ENCODE measurements at regions not wholly inside any gene's neighbourhood (a gene's known extent, or its start where the extent isn't known, plus 50 kb on each side); places are given as distances from the start of the nearest gene placed in this dataset.

DNA sequence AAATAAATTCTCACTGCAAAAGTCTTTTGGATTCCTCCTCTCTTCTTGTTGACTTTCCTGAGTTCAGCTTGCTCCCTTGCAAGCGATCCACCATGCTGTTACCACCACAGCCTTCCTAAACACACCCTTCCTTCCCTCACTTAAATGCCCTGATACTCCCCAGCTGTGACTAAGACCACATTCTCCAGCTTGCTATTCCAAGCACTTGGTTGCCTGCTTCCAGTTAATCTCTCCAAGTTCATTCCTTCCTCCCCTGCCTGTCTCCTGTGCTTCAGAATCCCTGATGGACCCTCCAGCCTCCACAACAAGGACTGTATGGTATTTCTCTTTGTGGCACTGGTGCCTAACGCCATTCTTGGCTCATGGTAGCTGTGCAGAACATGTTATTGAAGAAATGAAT lies 603.9 kb upstream of the CADM1 start:
- TF ChIP-seq EP300 (IDR thresholded peaks at IDR 0.05; ENCODE audit: borderline replicate concordance) = no peak
- no peak for TF ChIP-seq TCF12 (IDR thresholded peaks at IDR 0.05; ENCODE audit: low read depth)
- TF ChIP-seq CEBPB (IDR thresholded peaks at IDR 0.05) = no peak
- no peak for TF ChIP-seq NFIC (IDR thresholded peaks at IDR 0.05)
- no peak for TF ChIP-seq EGR1 (IDR thresholded peaks at IDR 0.05)
- TF ChIP-seq, protein P1, sequence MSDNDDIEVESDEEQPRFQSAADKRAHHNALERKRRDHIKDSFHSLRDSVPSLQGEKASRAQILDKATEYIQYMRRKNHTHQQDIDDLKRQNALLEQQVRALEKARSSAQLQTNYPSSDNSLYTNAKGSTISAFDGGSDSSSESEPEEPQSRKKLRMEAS (IDR thresholded peaks at IDR 0.05) = no peak
- TF ChIP-seq, protein P2, sequence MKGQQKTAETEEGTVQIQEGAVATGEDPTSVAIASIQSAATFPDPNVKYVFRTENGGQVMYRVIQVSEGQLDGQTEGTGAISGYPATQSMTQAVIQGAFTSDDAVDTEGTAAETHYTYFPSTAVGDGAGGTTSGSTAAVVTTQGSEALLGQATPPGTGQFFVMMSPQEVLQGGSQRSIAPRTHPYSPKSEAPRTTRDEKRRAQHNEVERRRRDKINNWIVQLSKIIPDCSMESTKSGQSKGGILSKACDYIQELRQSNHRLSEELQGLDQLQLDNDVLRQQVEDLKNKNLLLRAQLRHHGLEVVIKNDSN (IDR thresholded peaks at IDR 0.05) = no peak

DNA sequence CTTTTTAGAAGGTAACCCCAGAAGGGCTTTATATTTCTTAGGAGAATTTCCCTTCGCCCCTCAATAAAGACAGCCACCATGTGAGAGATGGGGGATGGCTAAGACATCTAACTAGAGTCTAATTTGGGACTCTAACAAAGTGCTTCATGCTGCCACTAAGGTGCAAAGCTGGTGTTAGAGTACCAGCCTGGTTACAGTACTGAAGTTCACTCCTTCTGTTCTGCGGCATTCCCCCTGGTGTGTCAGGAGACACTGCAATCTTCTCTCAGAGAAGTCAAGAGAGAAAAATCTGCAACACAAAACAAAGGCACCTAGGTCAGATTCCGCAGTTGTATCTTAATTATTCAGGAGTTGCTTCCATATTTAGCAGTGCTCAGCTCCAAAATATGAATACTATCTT lies 603.0 kb upstream of the CADM1 start:
- TF ChIP-seq EP300 (IDR thresholded peaks at IDR 0.05; ENCODE audit: borderline replicate concordance) (no peak), NFIC (IDR thresholded peaks at IDR 0.05) (no peak), FOXM1 (IDR thresholded peaks at IDR 0.05; ENCODE audit: borderline replicate concordance, low read depth) (no peak), EGR1 (IDR thresholded peaks at IDR 0.05) (no peak), TAF1 (IDR thresholded peaks at IDR 0.05; ENCODE audit: low read depth) (no peak), TEAD4 (IDR thresholded peaks at IDR 0.05) (no peak), RAD21 (IDR thresholded peaks at IDR 0.05; ENCODE audit: low read depth) (no peak), CEBPB (IDR thresholded peaks at IDR 0.05) (no peak), TCF12 (IDR thresholded peaks at IDR 0.05; ENCODE audit: low read depth) (no peak)
- TF ChIP-seq, protein P1 (IDR thresholded peaks at IDR 0.05) = no peak
- TF ChIP-seq, protein P2 (IDR thresholded peaks at IDR 0.05) = no peak

DNA sequence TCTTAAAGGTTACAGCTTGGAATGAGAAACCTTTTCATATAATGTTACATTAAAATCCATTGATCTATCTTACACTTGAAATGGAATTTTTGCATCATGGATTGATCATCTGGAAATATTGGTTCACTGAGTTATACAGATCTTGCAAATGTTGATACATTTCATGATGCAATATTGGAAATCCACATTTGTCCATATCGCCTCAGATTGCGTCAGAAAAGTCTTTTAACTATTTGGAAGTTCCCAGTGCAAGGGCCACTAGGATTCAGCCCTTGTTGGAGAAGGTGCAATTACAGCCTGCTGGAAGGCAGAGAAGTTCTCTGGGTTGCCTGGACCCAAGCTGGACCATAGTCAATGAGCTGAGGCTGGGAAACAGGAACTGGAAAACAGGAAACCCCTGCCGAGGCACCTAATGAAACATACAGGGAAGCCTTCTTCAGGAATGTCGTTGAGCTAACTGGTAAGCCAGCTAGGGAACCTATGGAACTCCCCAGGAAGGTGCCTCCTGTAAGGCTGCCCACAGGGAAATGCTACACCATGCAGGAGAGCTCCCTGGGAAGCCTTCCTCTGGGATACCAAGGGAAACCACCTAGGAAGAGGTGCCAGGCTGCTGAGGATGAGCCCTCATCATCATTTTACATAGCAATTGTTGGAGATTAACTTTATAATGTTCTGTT lies 600.4 kb upstream of the CADM1 start:
- TF ChIP-seq TAF1 (IDR thresholded peaks at IDR 0.05; ENCODE audit: low read depth) = no peak

DNA sequence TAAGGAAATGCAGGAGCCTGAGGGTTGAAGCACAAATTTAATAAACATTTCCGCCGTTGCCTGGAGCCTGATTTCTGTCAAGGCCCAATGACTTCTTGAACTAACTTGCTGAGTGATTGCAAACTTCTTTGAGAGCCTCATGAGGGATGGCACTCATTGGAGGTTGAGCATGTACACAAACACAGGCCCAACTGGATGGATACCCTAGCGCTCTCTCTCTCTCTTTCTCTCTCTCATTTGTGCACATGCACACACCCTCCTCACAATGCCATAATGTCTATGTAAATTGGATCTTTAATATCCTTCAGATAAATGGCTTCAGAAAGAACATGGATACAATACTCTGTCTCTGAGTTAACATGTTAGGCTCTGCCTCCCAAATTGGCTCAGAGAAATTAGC lies 597.7 kb upstream of the CADM1 start:
- TF ChIP-seq TCF12 (IDR thresholded peaks at IDR 0.05; ENCODE audit: low read depth) = no peak
- TF ChIP-seq, protein P1 (IDR thresholded peaks at IDR 0.05) = no peak
- no peak for TF ChIP-seq YY1 (IDR thresholded peaks at IDR 0.05; ENCODE audit: low read depth)
- TF ChIP-seq, protein P3, sequence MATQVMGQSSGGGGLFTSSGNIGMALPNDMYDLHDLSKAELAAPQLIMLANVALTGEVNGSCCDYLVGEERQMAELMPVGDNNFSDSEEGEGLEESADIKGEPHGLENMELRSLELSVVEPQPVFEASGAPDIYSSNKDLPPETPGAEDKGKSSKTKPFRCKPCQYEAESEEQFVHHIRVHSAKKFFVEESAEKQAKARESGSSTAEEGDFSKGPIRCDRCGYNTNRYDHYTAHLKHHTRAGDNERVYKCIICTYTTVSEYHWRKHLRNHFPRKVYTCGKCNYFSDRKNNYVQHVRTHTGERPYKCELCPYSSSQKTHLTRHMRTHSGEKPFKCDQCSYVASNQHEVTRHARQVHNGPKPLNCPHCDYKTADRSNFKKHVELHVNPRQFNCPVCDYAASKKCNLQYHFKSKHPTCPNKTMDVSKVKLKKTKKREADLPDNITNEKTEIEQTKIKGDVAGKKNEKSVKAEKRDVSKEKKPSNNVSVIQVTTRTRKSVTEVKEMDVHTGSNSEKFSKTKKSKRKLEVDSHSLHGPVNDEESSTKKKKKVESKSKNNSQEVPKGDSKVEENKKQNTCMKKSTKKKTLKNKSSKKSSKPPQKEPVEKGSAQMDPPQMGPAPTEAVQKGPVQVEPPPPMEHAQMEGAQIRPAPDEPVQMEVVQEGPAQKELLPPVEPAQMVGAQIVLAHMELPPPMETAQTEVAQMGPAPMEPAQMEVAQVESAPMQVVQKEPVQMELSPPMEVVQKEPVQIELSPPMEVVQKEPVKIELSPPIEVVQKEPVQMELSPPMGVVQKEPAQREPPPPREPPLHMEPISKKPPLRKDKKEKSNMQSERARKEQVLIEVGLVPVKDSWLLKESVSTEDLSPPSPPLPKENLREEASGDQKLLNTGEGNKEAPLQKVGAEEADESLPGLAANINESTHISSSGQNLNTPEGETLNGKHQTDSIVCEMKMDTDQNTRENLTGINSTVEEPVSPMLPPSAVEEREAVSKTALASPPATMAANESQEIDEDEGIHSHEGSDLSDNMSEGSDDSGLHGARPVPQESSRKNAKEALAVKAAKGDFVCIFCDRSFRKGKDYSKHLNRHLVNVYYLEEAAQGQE (IDR thresholded peaks at IDR 0.05; ENCODE audit: low read depth) = no peak
- no peak for TF ChIP-seq TEAD4 (IDR thresholded peaks at IDR 0.05)
- TF ChIP-seq, protein P2 (IDR thresholded peaks at IDR 0.05) = no peak
- TF ChIP-seq NFIC (IDR thresholded peaks at IDR 0.05) = no peak
- no peak for TF ChIP-seq EP300 (IDR thresholded peaks at IDR 0.05; ENCODE audit: borderline replicate concordance)
- TF ChIP-seq RAD21 (IDR thresholded peaks at IDR 0.05; ENCODE audit: low read depth) = no peak
- TF ChIP-seq ZBTB7A (IDR thresholded peaks at IDR 0.05; ENCODE audit: low read depth) = no peak
- TF ChIP-seq CREB1 (IDR thresholded peaks at IDR 0.05; ENCODE audit: low read depth) = no peak
- no peak for TF ChIP-seq EGR1 (IDR thresholded peaks at IDR 0.05)

DNA sequence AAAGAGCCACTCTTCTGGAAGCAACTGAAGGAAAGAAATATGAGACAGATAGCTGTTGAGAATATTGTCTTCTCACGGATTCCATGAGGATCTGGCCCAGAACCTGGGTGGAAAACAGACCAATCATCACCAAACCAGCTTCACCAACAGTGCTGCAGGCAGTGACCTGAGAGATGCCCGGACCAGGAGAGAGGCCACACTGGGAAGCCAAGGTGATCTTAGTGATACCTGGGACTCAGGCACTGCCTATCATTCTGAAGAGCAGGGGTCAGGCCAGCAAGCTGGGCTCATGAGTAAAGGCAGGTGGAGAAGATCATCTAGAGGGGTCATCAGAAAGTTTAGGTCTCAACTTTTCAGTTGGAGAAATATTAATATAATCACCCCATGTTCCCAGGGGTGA lies 595.8 kb upstream of the CADM1 start:
- TF ChIP-seq, protein P3 (IDR thresholded peaks at IDR 0.05; ENCODE audit: low read depth) = no peak
- TF ChIP-seq NFIC (IDR thresholded peaks at IDR 0.05) = no peak
- no peak for TF ChIP-seq FOXM1 (IDR thresholded peaks at IDR 0.05; ENCODE audit: borderline replicate concordance, low read depth)
- TF ChIP-seq CREB1 (IDR thresholded peaks at IDR 0.05; ENCODE audit: low read depth) = no peak
- no peak for TF ChIP-seq EP300 (IDR thresholded peaks at IDR 0.05; ENCODE audit: borderline replicate concordance)
- TF ChIP-seq ZBTB7A (IDR thresholded peaks at IDR 0.05; ENCODE audit: low read depth) = no peak
- TF ChIP-seq, protein P1 (IDR thresholded peaks at IDR 0.05) = no peak

DNA sequence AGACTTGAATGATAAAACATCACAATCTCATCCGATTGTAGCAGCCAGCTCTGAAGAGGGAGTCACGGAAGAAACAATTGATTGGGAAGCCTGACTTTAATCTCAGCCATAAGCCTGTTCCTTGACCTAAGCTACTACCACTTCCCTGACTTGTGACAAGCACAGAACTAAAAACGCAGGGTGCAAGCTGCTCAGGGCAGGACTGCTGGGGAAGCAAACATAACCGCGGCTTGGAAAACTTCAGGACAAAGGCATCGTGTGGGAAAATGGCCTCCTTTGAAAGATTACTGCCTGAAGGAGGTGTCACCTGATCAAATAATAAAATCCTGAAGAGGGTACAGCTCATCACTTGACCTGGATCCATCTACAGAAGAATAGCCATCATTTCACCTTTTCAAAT lies 595.3 kb upstream of the CADM1 start:
- TF ChIP-seq RAD21 (IDR thresholded peaks at IDR 0.05; ENCODE audit: low read depth) = no peak
- no peak for TF ChIP-seq ZBTB7A (IDR thresholded peaks at IDR 0.05; ENCODE audit: low read depth)
- TF ChIP-seq, protein P1 (IDR thresholded peaks at IDR 0.05) = no peak

All from Ishikawa (cell line).